Adrenal gland (tissue), 5 donors: ENCODE measurements at regions not wholly inside any gene's neighbourhood (a gene's known extent, or its start where the extent isn't known, plus 50 kb on each side); places are given as distances from the start of the nearest gene placed in this dataset.

Experiments
- POLR2A ChIP-seq, 2 donors: fragments of 450-650 bp; IDR thresholded peaks; one replicate each; pipeline ENCODE4 v1.6.1; 2017; ENCODE audit warnings: antibody characterized with exemption in 2 of 2, mild to moderate bottlenecking in 2 of 2, moderate library complexity in 1 of 2
- TF ChIP-seq, protein P1 (sequence below), 6 experiments: fragments of 450-650 bp in 4 of 6; fragments of 200-600 bp in 2 of 6; sonication (generic) in 1 of 6; IDR thresholded peaks; 1 replicate in 5 of 6; 2 replicates in 1 of 6; pipeline versions ENCODE4 v1.5.1 to v1.8.0; 2016 to 2021; ENCODE audit warnings: antibody characterized with exemption in 6 of 6, mild to moderate bottlenecking in 2 of 6, moderate library complexity in 1 of 6
- donor health status: DM: no; HTN: no; CAD: no.

- no peak for TF ChIP-seq POLR2A (IDR thresholded peaks at IDR 0.05)
- TF ChIP-seq, protein P1, sequence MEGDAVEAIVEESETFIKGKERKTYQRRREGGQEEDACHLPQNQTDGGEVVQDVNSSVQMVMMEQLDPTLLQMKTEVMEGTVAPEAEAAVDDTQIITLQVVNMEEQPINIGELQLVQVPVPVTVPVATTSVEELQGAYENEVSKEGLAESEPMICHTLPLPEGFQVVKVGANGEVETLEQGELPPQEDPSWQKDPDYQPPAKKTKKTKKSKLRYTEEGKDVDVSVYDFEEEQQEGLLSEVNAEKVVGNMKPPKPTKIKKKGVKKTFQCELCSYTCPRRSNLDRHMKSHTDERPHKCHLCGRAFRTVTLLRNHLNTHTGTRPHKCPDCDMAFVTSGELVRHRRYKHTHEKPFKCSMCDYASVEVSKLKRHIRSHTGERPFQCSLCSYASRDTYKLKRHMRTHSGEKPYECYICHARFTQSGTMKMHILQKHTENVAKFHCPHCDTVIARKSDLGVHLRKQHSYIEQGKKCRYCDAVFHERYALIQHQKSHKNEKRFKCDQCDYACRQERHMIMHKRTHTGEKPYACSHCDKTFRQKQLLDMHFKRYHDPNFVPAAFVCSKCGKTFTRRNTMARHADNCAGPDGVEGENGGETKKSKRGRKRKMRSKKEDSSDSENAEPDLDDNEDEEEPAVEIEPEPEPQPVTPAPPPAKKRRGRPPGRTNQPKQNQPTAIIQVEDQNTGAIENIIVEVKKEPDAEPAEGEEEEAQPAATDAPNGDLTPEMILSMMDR (IDR thresholded peaks at IDR 0.05) = no peak
These were observed 138.4 kb upstream of the ALDH1B1 start for GRCh38 chr9:38254151-38254550.
